Astrocyte (in vitro differentiated cells and primary cell): ENCODE measurements at regions not wholly inside any gene's neighbourhood (a gene's known extent, or its start where the extent isn't known, plus 50 kb on each side); places are given as distances from the start of the nearest gene placed in this dataset.

Experiments used
- EZH2 ChIP-seq: IDR thresholded peaks from 2 replicates; pipeline ENCODE4 v1.6.1; 2012; ENCODE audit warnings: mild to moderate bottlenecking, low read length, inconsistent platforms; ENCODE audit not compliant: insufficient read depth
- TF ChIP-seq, protein P1 (sequence below): IDR thresholded peaks from 2 replicates; pipeline ENCODE4 v1.5.1; 2011; ENCODE audit warnings: low read depth, mild to moderate bottlenecking, inconsistent platforms, low read length, moderate library complexity; ENCODE audit not compliant: insufficient read depth

DNA sequence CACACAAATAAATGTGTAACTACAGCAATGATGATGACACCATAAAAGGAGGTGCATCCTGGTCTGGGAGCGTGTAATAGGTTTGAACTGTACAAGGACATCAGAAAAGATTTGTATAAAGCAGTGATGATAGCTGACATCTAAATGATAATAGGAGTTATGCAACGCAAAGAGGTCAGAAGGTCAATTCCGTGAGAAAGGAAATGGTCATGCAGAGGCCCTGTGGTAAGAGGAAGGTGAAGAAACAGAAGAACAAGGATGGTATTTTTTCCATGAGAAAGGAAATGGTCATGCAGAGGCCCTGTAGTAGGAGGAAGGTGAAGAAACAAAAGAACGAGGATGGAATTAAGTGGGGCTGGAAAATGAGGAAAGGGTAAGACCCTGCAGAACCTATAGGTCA, 106.7 kb upstream of the TMPO start:
- TF ChIP-seq, protein P1, sequence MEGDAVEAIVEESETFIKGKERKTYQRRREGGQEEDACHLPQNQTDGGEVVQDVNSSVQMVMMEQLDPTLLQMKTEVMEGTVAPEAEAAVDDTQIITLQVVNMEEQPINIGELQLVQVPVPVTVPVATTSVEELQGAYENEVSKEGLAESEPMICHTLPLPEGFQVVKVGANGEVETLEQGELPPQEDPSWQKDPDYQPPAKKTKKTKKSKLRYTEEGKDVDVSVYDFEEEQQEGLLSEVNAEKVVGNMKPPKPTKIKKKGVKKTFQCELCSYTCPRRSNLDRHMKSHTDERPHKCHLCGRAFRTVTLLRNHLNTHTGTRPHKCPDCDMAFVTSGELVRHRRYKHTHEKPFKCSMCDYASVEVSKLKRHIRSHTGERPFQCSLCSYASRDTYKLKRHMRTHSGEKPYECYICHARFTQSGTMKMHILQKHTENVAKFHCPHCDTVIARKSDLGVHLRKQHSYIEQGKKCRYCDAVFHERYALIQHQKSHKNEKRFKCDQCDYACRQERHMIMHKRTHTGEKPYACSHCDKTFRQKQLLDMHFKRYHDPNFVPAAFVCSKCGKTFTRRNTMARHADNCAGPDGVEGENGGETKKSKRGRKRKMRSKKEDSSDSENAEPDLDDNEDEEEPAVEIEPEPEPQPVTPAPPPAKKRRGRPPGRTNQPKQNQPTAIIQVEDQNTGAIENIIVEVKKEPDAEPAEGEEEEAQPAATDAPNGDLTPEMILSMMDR = no peak
- no peak for TF ChIP-seq EZH2
